ENCODE measurements at regions not wholly inside any gene's neighbourhood (a gene's known extent, or its start where the extent isn't known, plus 50 kb on each side); places are given as distances from the start of the nearest gene placed in this dataset.

DNA sequence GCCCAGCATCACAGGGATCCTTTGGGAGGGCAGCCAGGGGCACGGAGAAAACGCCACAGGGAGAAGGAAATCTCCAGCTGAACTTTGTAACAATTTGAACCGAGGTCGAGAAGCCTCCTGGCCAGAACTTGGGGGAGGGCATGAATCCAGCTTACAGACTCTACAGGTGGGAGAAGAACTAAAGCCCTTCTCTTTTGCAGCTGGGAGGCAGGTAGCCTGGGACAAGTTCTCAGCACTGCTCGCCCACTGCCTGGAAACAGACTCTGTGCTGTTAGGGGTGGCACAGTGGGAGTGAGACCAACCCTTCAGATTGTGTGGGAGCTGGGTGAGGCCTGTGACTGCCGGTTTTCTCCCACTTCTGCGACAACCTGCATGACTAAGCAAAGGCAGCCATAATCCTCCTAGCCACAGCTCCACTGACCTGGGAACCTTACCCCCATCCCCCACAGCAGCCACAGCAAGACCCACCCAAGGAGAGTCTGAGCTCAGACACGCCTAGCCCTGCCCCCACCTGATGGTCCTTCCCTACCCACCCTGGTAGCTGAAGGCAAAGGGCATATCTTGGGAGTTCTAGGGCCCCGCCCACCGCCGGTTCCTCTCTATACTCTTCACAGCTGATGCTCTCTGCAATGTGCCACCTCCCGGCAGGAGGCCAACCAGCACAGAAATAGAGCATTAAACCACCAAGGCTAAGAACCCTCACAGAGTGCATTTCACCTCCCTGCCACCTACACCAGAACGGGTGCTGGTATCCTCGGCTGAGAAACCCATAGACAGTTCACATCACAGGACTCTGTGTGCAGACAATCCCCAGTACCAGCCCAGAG lies 136.0 kb upstream of the SIX2 start:
- TF ChIP-seq, protein P1, sequence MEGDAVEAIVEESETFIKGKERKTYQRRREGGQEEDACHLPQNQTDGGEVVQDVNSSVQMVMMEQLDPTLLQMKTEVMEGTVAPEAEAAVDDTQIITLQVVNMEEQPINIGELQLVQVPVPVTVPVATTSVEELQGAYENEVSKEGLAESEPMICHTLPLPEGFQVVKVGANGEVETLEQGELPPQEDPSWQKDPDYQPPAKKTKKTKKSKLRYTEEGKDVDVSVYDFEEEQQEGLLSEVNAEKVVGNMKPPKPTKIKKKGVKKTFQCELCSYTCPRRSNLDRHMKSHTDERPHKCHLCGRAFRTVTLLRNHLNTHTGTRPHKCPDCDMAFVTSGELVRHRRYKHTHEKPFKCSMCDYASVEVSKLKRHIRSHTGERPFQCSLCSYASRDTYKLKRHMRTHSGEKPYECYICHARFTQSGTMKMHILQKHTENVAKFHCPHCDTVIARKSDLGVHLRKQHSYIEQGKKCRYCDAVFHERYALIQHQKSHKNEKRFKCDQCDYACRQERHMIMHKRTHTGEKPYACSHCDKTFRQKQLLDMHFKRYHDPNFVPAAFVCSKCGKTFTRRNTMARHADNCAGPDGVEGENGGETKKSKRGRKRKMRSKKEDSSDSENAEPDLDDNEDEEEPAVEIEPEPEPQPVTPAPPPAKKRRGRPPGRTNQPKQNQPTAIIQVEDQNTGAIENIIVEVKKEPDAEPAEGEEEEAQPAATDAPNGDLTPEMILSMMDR (IDR thresholded peaks at IDR 0.05; ENCODE audit: low read length): no peak
- no peak for TF ChIP-seq EZH2 (IDR thresholded peaks at IDR 0.05; ENCODE audit: borderline replicate concordance, low read length)

Measured in OCI-LY1 (cell line).